22Rv1 (cell line): ENCODE measurements at regions not wholly inside any gene's neighbourhood (a gene's known extent, or its start where the extent isn't known, plus 50 kb on each side); places are given as distances from the start of the nearest gene placed in this dataset.

Source experiments
- ZFX ChIP-seq: fragments of 450-650 bp; IDR thresholded peaks from 2 replicates; pipeline ENCODE4 v1.6.1; 2017; ENCODE audit warnings: antibody characterized with exemption, borderline replicate concordance
- TF ChIP-seq, protein P1 (sequence below): fragments of 450-650 bp; IDR thresholded peaks from 2 replicates; pipeline ENCODE4 v1.5.1; 2017; ENCODE audit warnings: mild to moderate bottlenecking

DNA sequence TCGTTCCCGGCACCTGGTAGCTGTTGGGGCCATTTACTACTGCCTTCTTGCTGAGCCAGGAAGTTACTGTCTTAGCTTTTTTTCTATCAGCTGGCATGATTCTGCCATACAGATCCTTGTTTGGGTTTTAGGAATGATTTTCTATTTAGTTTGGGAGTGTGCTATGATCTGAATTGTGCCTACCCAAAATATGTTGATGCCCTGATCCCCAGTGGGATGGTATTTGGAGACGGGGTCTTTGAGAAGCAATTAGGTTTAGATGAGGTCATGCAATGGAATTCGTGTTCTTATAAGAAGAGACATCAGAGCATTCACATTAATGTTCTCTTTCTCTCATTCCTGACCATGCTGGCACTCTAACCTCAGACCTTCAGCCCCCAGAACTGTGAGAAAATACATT is 59.4 kb upstream of the HS3ST2 start:
- TF ChIP-seq, protein P1, sequence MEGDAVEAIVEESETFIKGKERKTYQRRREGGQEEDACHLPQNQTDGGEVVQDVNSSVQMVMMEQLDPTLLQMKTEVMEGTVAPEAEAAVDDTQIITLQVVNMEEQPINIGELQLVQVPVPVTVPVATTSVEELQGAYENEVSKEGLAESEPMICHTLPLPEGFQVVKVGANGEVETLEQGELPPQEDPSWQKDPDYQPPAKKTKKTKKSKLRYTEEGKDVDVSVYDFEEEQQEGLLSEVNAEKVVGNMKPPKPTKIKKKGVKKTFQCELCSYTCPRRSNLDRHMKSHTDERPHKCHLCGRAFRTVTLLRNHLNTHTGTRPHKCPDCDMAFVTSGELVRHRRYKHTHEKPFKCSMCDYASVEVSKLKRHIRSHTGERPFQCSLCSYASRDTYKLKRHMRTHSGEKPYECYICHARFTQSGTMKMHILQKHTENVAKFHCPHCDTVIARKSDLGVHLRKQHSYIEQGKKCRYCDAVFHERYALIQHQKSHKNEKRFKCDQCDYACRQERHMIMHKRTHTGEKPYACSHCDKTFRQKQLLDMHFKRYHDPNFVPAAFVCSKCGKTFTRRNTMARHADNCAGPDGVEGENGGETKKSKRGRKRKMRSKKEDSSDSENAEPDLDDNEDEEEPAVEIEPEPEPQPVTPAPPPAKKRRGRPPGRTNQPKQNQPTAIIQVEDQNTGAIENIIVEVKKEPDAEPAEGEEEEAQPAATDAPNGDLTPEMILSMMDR: no peak
- TF ChIP-seq ZFX: no peak
